ENCODE measurements at regions not wholly inside any gene's neighbourhood (a gene's known extent, or its start where the extent isn't known, plus 50 kb on each side); places are given as distances from the start of the nearest gene placed in this dataset.

DNA sequence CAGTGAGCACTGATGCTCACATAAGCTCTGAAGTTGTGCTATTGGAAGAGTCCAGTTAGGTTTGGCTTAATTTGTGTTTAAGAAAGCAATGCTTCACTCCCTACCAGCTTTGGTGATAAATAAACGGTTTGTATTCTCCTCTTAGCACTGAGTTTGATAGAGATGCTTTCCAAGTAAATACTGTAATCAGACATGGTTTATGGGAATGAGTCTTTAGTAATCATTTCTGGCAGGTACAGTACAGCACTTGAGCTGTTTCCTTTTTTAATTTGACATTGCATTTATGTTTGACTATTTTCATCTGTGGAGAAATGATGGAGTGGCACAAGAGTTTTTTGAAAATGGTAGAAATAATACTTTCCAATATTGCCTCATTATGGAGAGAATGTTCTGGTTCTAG is 455.3 kb downstream of the ACTRT1 start:
- H3K4me1 Mint-ChIP-seq, result no peaks in the 10 kb centered on the region
- no CpG with 5 or more reads among the region's 1 CpG for WGBS (ENCODE audit: extremely low coverage, insufficient read length, low lambda C conversion rate)

More for the DNA sequence above, 455.3 kb downstream of the ACTRT1 start:
- no peak overlapping the region for H2BK12ac ChIP-seq (ENCODE audit: insufficient read length, low read depth, low read length)
- TF ChIP-seq, protein P1, sequence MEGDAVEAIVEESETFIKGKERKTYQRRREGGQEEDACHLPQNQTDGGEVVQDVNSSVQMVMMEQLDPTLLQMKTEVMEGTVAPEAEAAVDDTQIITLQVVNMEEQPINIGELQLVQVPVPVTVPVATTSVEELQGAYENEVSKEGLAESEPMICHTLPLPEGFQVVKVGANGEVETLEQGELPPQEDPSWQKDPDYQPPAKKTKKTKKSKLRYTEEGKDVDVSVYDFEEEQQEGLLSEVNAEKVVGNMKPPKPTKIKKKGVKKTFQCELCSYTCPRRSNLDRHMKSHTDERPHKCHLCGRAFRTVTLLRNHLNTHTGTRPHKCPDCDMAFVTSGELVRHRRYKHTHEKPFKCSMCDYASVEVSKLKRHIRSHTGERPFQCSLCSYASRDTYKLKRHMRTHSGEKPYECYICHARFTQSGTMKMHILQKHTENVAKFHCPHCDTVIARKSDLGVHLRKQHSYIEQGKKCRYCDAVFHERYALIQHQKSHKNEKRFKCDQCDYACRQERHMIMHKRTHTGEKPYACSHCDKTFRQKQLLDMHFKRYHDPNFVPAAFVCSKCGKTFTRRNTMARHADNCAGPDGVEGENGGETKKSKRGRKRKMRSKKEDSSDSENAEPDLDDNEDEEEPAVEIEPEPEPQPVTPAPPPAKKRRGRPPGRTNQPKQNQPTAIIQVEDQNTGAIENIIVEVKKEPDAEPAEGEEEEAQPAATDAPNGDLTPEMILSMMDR (conservative IDR thresholded peaks at IDR 0.05), result no peak
- no peak overlapping the region for H3K4ac ChIP-seq (ENCODE audit: low read depth, low read length)
- no peaks in the 10 kb centered on the region for H3K4me1 ChIP-seq (ENCODE audit: insufficient read depth, low read length)
- no peak for DNase-seq
- H3K56ac ChIP-seq (ENCODE audit: insufficient read length, low read depth, low read length), result no peak overlapping the region
- H4K5ac ChIP-seq (ENCODE audit: insufficient read length, low read depth, low read length), result no peak overlapping the region
- Mint-ChIP-seq H3K4me3 (no peak overlapping the region), H3K36me3 (ENCODE audit: insufficient read depth in 1 of 3, low read depth in 3 of 3) (peaks cover 0 to 2% (median 0%) of the 10 kb centered on the region in 3 experiments; a peak in 2 of 7 replicates), H3K9me3 (peaks cover 8 to 42% of the 10 kb centered on the region in 2 experiments), H3K27ac (no peak overlapping the region), H3K27me3 (ENCODE audit: low read depth) (no peaks in the 10 kb centered on the region; the same call in 1 of the 2 replicates)
- no peaks in the 10 kb centered on the region for H3K23me2 ChIP-seq (ENCODE audit: insufficient read length, low read depth, low read length, poor library complexity, severe bottlenecking)
- H3K23ac ChIP-seq (ENCODE audit: insufficient read length, low read depth, low read length), result no peak overlapping the region
- H3K27ac ChIP-seq (ENCODE audit: insufficient read length, low read depth, low read length), result no peak overlapping the region
- no peaks in the 10 kb centered on the region for H3K27me3 ChIP-seq (ENCODE audit: insufficient read depth, low read length)
- no peak overlapping the region for H2AFZ ChIP-seq (ENCODE audit: low read length)
- no peaks in the 10 kb centered on the region for H3K9me3 ChIP-seq (ENCODE audit: control insufficient read depth, low read depth, low read length)
- no peak overlapping the region for H2AK5ac ChIP-seq (ENCODE audit: insufficient read length, low read length)
- H4K8ac ChIP-seq (replicated peaks; ENCODE audit: insufficient read length, low read depth, low read length), result no peak overlapping the region
- H3T11ph ChIP-seq (ENCODE audit: low read length), result no peak overlapping the region
- no peak overlapping the region for H4K91ac ChIP-seq (ENCODE audit: insufficient read length, low read depth, low read length)
- no peak overlapping the region for H2BK15ac ChIP-seq (ENCODE audit: low read depth, low read length)
- no peak overlapping the region for H3K4me2 ChIP-seq (ENCODE audit: insufficient read depth, insufficient read length, low read length)
- H3K79me1 ChIP-seq (ENCODE audit: insufficient read depth, low read depth, low read length, poor library complexity, severe bottlenecking), result no peaks in the 10 kb centered on the region
- H3K14ac ChIP-seq (ENCODE audit: insufficient read depth, low read length), result no peak overlapping the region
- H4K20me1 ChIP-seq (ENCODE audit: control insufficient read depth, insufficient read depth, insufficient read length), result no peaks in the 10 kb centered on the region
- no peaks in the 10 kb centered on the region for H3K79me2 ChIP-seq (ENCODE audit: insufficient read depth, low read length)
- H2BK120ac ChIP-seq (ENCODE audit: low read depth, low read length, poor library complexity, severe bottlenecking), result no peak overlapping the region
- H3K9ac ChIP-seq (ENCODE audit: extremely low read depth, insufficient read length, low read length), result no peak overlapping the region
- no peak overlapping the region for H2BK20ac ChIP-seq (ENCODE audit: low read depth, low read length, poor library complexity, severe bottlenecking)
- no peak overlapping the region for H3K18ac ChIP-seq (ENCODE audit: insufficient read length, low read depth, low read length)
- no peak overlapping the region for H2BK5ac ChIP-seq (ENCODE audit: insufficient read length, low read length)
